Right renal cortex interstitium (tissue), 3 donors: ENCODE measurements at regions not wholly inside any gene's neighbourhood (a gene's known extent, or its start where the extent isn't known, plus 50 kb on each side); places are given as distances from the start of the nearest gene placed in this dataset.
"Not testable (repeated sequence)": the region's sequence is repeated elsewhere in the genome, so short reads cannot be mapped to it uniquely, and the experiment has no call there.

Experiments used
- DNase-seq, 3 donors: peaks; one replicate each; pipeline ENCODE4 v3.0.0-alpha.2; 2013; ENCODE audit warnings: low read depth in 3 of 3, low spot score in 2 of 3

DNA sequence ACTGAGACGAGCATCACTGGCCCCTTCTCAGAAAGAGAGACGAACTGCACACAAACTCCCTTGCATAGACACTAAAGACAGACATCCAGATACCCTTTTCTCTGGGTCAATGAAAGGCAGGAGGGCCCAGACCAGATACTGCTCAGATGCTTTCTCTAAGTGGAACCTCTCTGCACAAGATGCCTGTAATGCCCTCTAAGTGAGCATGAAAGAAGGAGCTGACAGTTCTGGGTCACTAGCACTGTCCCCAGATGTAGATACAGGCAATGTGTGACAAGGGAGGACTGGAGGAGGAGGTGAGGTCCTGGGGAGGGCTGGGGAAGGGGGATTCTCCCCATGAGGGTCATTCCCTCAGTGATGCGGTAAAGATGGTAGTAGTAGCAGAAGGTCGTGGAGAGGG lies 501.0 kb upstream of the CDH11 start:
- DNase-seq, result no peak

DNA sequence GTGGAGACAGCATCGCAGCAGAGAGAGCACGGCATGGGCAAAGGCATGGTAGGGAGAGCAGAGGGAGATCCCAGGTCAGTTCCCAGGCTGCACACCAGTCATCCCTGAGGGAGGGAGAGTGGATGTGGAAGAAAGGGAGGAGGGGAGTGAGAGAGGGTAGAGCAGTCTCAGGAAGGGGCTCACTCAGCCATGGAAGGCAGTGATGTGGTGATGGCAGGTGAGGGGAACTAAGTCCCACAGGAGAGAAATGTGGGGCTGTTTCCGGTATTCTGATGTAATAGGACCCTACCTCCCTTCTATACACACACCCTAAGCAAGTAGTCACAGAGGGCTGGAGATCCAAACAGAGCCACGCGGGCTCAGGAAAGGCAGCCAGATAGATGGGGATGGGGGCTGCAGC lies 500.3 kb upstream of the CDH11 start:
- DNase-seq, result peak in 1 of 3 donors; percentile 19

DNA sequence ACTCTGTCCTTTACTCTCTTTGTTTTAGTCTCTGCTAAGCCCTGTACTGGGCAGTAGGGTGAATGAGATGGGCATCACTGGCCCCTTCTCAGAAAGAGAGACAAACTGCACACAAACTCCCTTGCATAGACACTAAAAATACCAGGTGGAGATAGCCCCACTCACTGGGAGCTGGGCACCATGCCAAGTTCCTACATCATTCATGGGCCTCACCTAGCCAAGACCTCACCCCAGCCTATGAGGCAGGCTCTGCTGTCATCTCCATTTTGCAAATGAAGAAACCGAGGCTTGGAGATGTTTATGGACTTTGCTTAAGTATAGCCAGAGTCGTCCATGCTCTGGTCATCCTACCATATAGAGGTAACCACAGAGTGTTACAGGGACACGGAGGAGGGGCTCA lies 499.8 kb upstream of the CDH11 start:
- no peak for DNase-seq

DNA sequence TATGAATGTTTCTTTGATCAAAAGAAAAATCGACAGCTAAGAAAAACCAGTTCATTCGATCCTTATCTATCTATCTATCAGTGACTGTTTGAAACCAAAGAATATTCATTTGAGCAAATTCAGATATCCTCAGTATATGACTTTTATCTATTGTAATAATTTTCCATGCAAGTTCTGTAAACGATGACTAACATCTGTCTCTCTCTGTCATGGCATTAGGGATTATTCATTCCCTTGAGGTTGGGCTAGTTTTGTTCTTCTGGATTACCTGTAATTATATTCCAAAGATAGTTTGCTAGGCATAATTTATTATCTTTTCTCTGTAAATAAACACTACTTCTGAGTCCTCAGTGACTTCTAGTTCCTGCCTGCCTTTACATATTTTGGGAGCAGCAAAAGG lies 497.7 kb upstream of the CDH11 start:
- DNase-seq, result no peak

DNA sequence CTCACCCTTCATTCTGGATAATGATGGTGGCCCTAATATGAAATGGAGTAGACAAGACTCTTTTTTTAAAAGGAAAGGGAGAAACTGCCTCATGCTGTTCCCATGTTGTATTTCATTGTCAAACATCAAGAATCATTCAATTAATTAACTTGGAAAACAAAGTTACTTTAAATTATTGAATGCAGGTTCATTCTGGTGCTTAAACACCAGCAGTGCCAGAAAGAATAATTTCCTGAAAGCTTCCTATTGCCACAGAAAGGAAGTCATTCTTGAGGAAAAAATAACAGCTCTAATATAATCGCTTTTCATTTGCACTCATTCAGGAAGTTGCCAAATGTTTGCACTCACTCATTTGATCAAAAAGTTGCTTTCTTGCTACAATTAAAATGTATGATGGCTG lies 497.1 kb upstream of the CDH11 start:
- no peak for DNase-seq

DNA sequence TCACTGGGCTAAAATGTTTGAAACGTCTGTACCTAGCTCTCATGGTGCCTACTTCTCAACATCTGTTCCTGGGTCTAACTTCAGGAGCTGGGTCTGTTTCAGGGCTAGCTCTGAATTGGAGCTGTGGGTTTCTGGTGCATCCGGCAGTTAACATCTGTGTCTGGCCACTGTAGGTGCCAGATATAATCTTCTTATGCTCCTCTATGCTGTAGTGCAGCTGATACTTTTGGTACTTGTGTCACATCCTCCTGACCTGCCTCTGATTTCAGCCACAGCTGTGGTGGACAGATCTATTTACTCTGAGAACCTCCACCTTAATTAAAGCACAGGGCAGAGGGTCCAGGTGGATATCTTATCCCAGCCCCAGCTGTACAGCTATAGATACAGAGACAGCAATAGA lies 496.5 kb upstream of the CDH11 start:
- no peak for DNase-seq

DNA sequence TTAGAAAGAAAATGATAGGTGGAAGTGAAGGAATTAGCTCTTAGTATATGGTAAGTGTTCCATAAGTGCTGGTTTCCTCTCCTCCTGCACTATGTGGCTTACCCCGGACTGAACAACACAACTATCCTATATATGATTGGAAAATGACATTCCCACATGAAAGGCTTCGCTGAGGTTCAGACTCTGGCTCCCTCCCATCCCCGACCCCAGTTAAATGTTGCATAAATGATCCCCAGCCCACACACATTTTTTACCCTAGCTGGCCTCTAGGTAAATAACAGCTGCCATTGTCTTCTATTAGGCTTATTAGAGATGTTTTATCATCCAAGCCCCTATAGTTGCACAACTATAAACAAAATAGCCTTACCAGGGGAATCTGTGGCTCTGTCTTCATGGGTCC lies 495.6 kb upstream of the CDH11 start:
- no peak for DNase-seq

DNA sequence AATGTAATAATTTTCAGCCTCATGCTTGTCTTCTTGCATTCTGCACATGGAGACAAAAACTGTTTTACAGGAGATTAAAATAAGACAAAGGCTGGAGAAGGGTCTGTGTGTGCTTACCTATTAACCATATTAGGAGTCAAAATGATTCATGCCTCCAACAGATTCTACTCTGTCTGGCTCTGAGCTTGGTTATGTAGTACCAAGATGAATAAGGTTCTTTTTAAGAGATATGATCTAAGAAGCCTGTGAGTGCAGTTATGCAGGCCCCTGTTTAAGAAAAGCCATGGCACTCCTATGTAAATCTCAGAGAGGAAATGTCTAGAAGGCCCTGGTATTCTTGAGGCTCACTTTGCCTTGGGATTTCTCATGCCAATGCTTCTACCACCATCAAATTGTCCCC lies 486.6 kb upstream of the CDH11 start:
- no peak for DNase-seq

DNA sequence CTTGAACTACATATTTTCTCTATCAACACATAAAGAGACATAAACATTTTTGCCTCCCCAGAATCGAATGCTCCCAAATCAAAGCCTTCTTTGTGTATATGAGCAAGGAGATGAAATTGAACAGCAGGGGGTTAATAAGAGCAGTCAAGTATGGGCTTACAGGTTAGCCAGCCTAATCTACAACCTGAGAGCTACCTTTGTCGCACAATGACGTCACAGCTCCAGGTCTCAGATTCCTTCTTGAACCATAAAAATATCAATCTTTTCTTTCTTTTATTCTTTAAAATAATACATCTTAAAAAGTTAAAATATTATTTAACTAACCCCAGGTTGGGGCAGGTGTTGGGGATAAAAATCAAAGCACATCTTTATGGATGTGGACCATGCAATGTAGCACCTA lies 482.9 kb upstream of the CDH11 start:
- DNase-seq, result no peak

DNA sequence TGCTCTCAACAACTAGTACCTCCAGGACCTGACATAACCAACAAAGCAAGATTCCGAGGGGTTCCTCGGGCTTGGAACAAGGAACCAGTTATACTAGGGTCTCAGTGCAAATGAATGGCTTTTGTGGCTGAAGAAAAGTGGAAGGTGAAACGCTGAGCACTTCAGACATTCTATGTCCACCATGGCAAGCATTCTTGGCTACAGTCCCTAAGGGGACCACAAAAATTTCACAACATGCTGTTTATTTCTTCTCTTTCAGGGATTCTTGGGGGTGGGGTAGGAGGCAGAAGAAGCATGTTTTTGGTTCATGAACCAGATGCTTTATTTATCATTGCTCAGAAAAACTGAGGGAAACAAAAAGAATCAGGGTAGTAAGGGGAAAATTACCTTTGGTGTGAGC lies 479.9 kb upstream of the CDH11 start:
- no peak for DNase-seq

DNA sequence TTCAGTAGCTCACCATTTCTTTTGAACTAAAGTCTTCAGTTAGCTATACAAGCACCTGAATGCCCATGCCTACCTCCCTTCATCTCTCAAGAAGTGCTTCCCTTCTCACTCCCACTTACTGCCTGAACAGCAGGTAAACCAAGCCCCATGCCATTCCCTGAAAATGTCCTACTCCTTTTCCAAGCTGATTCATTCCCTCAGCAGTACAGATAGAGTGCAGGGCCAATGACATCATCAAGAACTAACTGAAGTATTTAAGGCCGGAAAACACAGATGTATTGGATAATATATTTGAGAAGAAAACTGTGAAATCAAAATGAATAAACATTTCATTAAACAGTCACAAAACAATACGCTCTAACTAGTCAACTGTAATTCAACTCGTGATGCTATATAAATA lies 478.8 kb upstream of the CDH11 start:
- no peak for DNase-seq

DNA sequence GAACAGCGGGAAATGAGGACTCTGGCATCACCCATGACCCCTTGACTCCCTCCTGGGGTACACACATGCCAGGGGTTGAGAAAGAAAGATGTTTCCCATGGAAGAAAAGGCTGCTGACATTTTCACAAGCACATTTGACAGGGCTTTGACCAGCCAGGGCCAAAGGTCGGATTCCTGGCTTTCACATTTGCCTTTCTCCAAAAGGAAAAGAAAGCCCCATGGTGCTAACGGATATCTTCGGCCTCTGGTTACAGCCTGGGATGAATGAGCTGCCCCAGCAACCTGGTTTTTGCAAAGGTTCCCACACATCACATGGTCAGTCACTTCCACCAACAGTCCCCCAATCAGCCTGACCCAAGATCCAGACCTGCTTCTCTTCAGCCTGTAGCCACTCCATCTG lies 478.2 kb upstream of the CDH11 start:
- DNase-seq, result no peak

DNA sequence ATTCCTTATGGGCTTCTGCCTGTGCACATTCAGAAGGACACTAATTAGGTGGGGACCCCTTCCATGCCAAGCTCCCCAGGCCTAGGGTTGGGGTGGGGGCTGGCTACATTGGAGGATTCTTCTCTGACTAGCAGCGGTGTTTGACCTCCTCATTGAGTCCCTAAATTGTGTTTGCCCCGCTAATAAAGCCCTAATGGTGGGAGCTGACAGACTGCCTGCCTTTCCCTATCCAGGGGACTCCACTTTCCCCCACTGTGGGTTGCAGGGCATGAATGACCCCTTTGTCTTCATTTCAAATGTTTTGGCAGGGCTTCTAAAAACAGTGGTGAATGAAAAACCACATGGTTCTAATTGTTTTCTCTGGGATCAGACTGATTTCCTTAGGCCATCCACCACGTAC lies 476.8 kb upstream of the CDH11 start:
- no peak for DNase-seq

DNA sequence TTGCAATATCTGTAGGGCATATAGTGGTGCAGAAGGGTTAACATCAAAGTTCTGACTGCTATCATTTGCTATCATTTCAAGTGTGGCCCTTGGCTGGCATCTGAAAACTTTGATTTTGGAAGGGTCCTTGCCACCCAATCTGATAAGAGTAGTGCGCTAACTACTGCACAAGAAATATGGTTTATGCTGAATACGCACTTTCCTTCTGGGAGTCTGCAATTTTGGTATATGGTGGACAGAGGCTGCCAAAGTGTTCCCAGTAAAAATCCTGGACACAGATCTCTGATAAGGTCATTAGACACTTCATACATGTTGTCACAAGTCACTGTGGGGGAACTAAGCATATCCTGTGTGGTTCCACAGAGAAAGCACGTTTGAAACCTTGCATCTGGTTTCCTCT lies 461.6 kb upstream of the CDH11 start:
- DNase-seq, result no peak

DNA sequence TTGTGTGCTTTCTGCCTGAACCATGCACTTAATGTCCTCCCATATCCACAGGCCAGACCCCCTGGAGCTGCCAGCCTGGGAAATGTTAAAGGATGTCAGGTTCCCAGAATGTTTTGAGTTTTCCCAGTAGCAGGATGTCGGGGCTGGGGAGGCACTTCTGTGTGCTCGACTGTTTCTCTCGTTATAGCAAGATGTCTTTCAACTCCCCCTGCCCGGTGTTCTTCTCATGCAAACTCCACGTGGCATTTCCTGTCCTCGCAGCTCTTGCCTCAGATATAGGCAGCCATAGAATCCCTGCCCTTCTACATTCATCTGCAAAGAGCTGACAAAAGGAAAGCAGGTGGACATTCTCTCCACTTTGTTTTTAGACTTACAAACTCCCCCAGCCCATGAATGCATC lies 457.2 kb upstream of the CDH11 start:
- no peak for DNase-seq

DNA sequence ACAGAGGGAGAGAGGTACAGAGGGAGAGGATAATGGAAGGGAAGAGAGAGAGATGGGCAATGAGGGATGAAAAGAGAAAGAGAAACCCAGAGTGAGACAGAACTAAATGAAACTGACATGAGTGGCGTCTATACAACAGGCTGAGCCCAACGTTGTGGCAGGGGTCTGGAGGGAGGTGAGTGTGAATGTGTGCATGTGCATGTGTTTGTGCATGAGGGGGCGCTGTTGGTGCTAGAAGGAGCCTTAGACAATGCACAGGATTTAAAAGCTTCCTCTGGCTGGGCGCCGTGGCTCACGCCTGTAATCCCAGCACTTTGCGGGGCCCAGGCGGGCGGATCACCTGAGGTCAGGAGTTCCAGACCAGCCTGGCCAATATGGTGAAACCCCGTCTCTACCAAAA lies 454.8 kb upstream of the CDH11 start:
- no peak for DNase-seq

DNA sequence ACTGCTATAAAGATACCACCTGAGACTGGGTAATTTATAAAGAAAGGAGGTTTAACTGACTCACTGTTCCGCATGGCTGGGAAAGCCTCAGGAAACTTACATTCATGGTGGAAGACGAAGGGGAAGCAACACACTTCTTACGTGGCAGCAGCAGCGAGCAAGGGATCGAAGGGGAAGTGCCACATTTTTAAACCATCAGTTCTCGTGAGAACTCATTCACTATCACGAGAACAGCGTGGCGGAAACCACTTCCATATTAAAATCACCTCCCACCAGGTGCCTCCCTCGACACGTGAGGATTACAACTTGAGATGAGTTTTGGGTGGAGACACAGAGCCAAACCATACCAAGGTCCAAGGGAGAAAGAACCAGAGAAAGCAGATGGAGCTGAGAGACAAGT lies 454.3 kb upstream of the CDH11 start:
- DNase-seq, result no peak

DNA sequence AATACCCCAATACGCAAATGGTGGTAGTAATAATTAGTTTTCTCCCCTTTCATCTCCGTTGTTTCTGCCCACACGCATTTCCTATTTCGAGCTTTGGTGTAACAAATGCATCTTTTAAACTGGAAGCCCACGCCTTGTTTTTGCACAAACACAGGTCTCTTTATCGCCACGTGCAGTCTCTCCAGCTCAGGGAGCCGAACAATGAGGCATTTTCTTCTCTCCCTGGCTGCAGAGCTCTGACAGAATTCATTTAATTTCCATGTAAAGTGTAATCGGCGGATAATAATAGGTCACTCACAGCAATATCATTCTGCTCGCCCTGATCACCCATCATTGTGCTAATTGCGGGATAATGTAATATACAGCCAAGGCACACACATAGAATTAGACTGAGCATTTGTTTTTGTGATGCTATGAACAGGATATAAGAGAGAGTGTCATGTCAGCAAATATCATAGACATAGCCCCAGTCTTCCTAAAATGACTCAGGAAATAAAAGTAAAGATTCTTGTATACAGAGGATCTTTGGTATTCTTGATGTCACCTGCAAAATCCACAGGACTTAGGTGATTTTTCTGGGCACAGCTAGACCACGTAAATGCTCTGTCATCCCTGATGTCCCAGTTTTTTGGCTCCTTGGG lies 452.6 kb upstream of the CDH11 start:
- no peak for DNase-seq

DNA sequence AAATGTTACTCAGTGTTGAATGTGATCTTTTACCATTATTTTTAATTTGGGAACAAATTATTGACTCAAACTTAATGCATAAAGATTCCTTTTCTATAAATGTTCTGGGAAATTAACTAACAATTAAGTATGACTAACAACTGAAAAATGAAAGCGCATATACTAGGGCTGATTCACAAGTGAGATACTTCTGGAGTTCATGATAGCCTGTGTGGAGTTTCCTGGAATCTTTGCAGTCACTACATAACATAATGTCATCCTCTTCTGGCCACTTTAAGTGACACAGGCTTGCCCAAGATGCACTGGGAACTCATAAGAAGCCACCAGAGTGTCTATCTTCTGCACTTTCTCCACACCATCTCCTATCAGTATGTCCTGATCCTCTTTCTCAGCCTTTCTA lies 450.3 kb upstream of the CDH11 start:
- DNase-seq, result no peak

DNA sequence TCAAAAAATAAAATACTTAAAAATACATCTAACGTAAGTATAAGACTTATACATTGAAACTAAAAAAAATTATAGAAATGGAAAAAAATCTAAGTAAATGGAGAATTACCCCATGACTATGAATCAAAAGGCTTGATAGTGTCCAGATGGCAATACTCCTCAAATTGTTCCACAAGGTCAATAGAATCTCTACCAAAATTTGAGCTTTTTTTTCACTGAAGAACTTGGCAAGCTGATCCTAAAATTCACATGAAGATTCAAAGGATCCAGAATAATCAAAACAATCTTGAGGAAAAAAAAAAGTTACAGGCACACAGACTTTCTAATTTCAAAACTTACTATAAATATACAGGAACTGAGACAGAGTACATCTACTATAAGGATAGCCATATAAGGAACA lies 448.4 kb upstream of the CDH11 start:
- DNase-seq, result no peak

DNA sequence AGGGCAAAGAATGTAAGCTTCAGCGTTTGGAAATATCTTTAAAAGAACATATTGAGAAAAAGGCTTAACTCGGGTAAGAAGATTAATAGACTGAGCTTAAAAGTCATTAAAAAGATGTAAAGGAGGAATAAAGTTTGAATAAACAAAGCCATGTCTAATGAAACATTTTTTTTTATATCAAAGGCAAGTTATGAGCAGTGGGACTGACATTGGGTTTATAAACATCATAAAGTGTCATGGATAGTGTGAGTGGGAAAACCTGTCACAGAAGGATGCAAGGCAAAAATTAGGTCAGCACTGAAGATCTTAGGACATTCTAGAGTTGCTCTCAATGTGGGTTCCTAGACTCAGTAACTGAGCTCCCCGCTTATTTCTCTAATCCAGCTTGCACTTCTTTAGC lies 438.0 kb upstream of the CDH11 start:
- no peak for DNase-seq

DNA sequence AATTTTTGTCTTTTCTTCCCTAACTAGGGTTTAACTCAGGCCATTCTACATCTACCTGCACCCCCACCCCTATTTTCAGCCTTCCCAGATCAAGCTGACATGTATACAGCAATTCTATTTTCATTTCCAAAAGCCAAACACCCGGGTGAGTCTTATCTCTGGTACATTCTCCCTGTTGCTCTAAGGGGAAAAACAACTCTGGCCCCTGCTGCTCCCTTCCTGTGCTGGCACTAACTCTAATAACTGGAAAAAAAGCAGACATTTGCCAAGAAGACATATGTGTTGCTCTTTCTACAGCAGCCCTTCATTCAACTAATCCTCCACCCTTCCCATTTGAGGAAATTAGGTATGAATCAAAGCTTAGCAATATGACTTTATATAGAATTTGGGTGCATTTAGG lies 427.8 kb upstream of the CDH11 start:
- DNase-seq, result not testable (repeated sequence)

DNA sequence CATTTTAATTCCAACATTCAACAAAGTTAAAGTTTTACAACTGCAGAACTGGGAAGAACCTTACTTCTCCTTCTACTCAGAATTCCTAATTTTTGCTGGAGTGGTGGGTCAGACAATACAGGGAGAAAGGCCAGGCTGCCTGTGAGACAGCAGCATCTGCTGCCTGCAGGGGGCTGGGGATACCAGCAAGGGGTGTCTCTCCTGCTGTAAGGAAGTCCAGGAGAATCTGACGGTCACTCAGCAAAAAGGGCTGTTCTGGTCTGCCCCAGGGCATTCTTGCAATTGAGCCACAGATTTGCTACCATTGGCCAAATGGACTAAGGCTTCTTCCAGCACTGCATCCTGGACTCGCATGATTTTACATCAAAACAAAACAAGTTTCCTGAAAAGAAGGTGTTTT lies 426.6 kb upstream of the CDH11 start:
- DNase-seq, result no peak
